ENCODE measurements at regions not wholly inside any gene's neighbourhood (a gene's known extent, or its start where the extent isn't known, plus 50 kb on each side); places are given as distances from the start of the nearest gene placed in this dataset.

- TF ChIP-seq, protein P1, sequence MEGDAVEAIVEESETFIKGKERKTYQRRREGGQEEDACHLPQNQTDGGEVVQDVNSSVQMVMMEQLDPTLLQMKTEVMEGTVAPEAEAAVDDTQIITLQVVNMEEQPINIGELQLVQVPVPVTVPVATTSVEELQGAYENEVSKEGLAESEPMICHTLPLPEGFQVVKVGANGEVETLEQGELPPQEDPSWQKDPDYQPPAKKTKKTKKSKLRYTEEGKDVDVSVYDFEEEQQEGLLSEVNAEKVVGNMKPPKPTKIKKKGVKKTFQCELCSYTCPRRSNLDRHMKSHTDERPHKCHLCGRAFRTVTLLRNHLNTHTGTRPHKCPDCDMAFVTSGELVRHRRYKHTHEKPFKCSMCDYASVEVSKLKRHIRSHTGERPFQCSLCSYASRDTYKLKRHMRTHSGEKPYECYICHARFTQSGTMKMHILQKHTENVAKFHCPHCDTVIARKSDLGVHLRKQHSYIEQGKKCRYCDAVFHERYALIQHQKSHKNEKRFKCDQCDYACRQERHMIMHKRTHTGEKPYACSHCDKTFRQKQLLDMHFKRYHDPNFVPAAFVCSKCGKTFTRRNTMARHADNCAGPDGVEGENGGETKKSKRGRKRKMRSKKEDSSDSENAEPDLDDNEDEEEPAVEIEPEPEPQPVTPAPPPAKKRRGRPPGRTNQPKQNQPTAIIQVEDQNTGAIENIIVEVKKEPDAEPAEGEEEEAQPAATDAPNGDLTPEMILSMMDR (optimal IDR thresholded peaks at IDR 0.05 in 1 of 3, IDR thresholded peaks at IDR 0.05 in 1 of 3, conservative IDR thresholded peaks at IDR 0.05 in 1 of 3; ENCODE audit: extremely low read depth in 1 of 3, insufficient read depth in 2 of 3, low read length in 3 of 3) = no peak
- TF ChIP-seq EZH2 (IDR thresholded peaks at IDR 0.05; ENCODE audit: low read length) = no peak
Observed at GRCh38 chr7:32239764-32240163, 169.6 kb upstream of the PDE1C start.
